KOPT-K1 (cell line): ENCODE measurements at regions not wholly inside any gene's neighbourhood (a gene's known extent, or its start where the extent isn't known, plus 50 kb on each side); places are given as distances from the start of the nearest gene placed in this dataset.
"Not testable (repeated sequence)": the region's sequence is repeated elsewhere in the genome, so short reads cannot be mapped to it uniquely, and the experiment has no call there.

Experiments
- H3K27ac ChIP-seq: fragments of 200-600 bp; sonication (generic); 2 replicates; pipeline ENCODE4 v1.5.1; 2016; ENCODE audit warnings: antibody characterized with exemption, mild to moderate bottlenecking, low read depth, low read length; ENCODE audit not compliant: poor library complexity, severe bottlenecking
- H3K36me3 ChIP-seq: fragments of 200-600 bp; sonication (generic); 2 replicates; pipeline ENCODE4 v1.5.1; 2017; ENCODE audit warnings: antibody characterized with exemption, mild to moderate bottlenecking, low read length, moderate library complexity; ENCODE audit not compliant: insufficient read depth
- H3K9me3 ChIP-seq: fragments of 200-600 bp; sonication (generic); 2 replicates; pipeline ENCODE4 v1.5.1; 2017; ENCODE audit warnings: antibody characterized with exemption, low read length, mild to moderate bottlenecking; ENCODE audit not compliant: insufficient read depth, poor library complexity, severe bottlenecking

- not testable (repeated sequence) for H3K9me3 ChIP-seq, H3K27ac ChIP-seq, H3K36me3 ChIP-seq
These were observed 71.7 kb downstream of the ZNF479 start for GRCh38 chr7:57060506-57060905.

- H3K27ac ChIP-seq, H3K36me3 ChIP-seq, H3K9me3 ChIP-seq: not testable (repeated sequence)
These were observed 115.9 kb downstream of the ZNF479 start for GRCh38 chr7:57016341-57016740.

- not testable (repeated sequence) for H3K27ac ChIP-seq, H3K9me3 ChIP-seq, H3K36me3 ChIP-seq
These were observed 118.5 kb downstream of the ZNF479 start for GRCh38 chr7:57013707-57014106.

GRCh38 chr7:57012907-57013306 lies 119.3 kb downstream of the ZNF479 start:
- H3K27ac ChIP-seq, H3K9me3 ChIP-seq, H3K36me3 ChIP-seq: not testable (repeated sequence)

- H3K27ac ChIP-seq, H3K9me3 ChIP-seq: not testable (repeated sequence)
These were observed 123.0 kb downstream of the ZNF479 start for GRCh38 chr7:57009230-57009629.

GRCh38 chr7:57005974-57006373 lies 126.3 kb downstream of the ZNF479 start:
- H3K9me3 ChIP-seq, H3K36me3 ChIP-seq, H3K27ac ChIP-seq: not testable (repeated sequence)

More at GRCh38 chr7:57009230-57009629, 123.0 kb downstream of the ZNF479 start:
- H3K36me3 ChIP-seq = not testable (repeated sequence)

GRCh38 chr7:57003821-57004220 lies 128.4 kb downstream of the ZNF479 start:
- not testable (repeated sequence) for H3K9me3 ChIP-seq, H3K27ac ChIP-seq, H3K36me3 ChIP-seq

- H3K27ac ChIP-seq, H3K9me3 ChIP-seq, H3K36me3 ChIP-seq: not testable (repeated sequence)
These were observed 130.3 kb downstream of the ZNF479 start for GRCh38 chr7:57001926-57002325.

GRCh38 chr7:56993779-56994178 lies 138.5 kb downstream of the ZNF479 start:
- H3K36me3 ChIP-seq, H3K9me3 ChIP-seq, H3K27ac ChIP-seq: not testable (repeated sequence)

GRCh38 chr7:56957737-56958408 lies 174.4 kb downstream of the ZNF479 start:
- H3K36me3 ChIP-seq, H3K9me3 ChIP-seq: not testable (repeated sequence)

GRCh38 chr7:56957086-56957485 lies 175.2 kb downstream of the ZNF479 start:
- H3K36me3 ChIP-seq, H3K9me3 ChIP-seq, H3K27ac ChIP-seq: not testable (repeated sequence)

More at GRCh38 chr7:56957737-56958408, 174.4 kb downstream of the ZNF479 start:
- not testable (repeated sequence) for H3K27ac ChIP-seq

- H3K27ac ChIP-seq, H3K9me3 ChIP-seq, H3K36me3 ChIP-seq: not testable (repeated sequence)
These were observed 183.6 kb downstream of the ZNF479 start for GRCh38 chr7:56948390-56949379.

GRCh38 chr7:56940050-56940449 lies 192.2 kb downstream of the ZNF479 start:
- H3K9me3 ChIP-seq, H3K27ac ChIP-seq, H3K36me3 ChIP-seq: not testable (repeated sequence)

- H3K27ac ChIP-seq, H3K9me3 ChIP-seq, H3K36me3 ChIP-seq: not testable (repeated sequence)
These were observed 208.3 kb downstream of the ZNF479 start for GRCh38 chr7:56923892-56924291.

- H3K9me3 ChIP-seq, H3K36me3 ChIP-seq: not testable (repeated sequence)
- peak overlapping the region; percentile 22 for H3K27ac ChIP-seq
These were observed 221.3 kb downstream of the ZNF479 start for GRCh38 chr7:56910973-56911372.

- H3K27ac ChIP-seq, H3K9me3 ChIP-seq, H3K36me3 ChIP-seq: not testable (repeated sequence)
These were observed 242.8 kb downstream of the ZNF479 start for GRCh38 chr7:56889454-56889853.
